HG03045 (cell line): ENCODE measurements at regions not wholly inside any gene's neighbourhood (a gene's known extent, or its start where the extent isn't known, plus 50 kb on each side); places are given as distances from the start of the nearest gene placed in this dataset.
"Not testable (repeated sequence)": the region's sequence is repeated elsewhere in the genome, so short reads cannot be mapped to it uniquely, and the experiment has no call there.

Experiments
- ATAC-seq: cut with Tn5 transposase; IDR thresholded peaks from one replicate; pipeline ENCODE4 v1.9.1; 2021; ENCODE audit warnings: mild to moderate bottlenecking, moderate library complexity; ENCODE audit not compliant: unreplicated experiment

- ATAC-seq = no peak
Observed at GRCh38 chr5:100641833-100642232, 106.7 kb downstream of the FAM174A start.

GRCh38 chr5:100643473-100643872, 108.3 kb downstream of the FAM174A start:
- ATAC-seq = no peak

- ATAC-seq = no peak
Observed at GRCh38 chr5:100644185-100644584, 109.0 kb downstream of the FAM174A start.

DNA sequence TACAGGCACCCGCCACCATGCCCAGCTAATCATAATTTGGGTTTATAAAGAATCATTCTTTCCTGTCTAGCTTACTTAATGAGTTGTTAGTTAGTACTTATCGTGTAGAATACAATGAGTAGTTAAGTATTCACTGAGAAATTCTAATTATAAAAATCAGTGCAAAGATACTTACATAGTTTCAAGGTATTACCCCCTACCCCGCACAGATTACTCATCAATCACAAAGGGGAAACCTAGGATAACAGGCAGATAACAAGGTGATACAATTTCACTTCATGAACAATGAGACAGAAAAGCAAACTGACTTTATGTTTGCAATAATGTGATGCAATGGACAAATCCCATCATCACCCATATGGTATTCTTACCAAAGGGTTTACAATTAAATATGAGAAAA, 109.6 kb downstream of the FAM174A start:
- ATAC-seq = no peak

- ATAC-seq = no peak
Observed at GRCh38 chr5:100646011-100646410, 110.8 kb downstream of the FAM174A start.

DNA sequence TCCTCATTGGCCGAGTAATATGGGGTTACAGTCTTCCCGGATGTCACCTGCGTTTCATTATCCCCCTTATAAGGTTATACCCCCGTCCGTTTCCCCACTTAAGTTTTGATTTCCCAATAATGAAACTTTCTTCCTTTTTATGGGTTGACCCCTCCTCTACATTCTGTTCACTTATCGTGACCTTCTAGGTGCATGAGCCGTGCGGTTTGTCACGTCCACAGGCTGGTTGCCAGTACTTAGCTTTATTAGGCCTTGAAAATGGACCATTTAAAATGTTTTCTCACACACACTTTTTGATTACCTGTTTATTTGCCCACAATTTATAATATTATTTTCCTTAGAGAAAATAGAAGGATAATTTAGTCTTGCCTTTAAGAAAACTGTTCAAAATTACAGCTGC, 111.5 kb downstream of the FAM174A start:
- no peak for ATAC-seq

- ATAC-seq = no peak
Observed at GRCh38 chr5:100647461-100648230, 112.5 kb downstream of the FAM174A start.

GRCh38 chr5:100654895-100655294, 119.7 kb downstream of the FAM174A start:
- ATAC-seq = no peak

- ATAC-seq = not testable (repeated sequence)
Observed at GRCh38 chr5:100656771-100657170, 121.6 kb downstream of the FAM174A start.

DNA sequence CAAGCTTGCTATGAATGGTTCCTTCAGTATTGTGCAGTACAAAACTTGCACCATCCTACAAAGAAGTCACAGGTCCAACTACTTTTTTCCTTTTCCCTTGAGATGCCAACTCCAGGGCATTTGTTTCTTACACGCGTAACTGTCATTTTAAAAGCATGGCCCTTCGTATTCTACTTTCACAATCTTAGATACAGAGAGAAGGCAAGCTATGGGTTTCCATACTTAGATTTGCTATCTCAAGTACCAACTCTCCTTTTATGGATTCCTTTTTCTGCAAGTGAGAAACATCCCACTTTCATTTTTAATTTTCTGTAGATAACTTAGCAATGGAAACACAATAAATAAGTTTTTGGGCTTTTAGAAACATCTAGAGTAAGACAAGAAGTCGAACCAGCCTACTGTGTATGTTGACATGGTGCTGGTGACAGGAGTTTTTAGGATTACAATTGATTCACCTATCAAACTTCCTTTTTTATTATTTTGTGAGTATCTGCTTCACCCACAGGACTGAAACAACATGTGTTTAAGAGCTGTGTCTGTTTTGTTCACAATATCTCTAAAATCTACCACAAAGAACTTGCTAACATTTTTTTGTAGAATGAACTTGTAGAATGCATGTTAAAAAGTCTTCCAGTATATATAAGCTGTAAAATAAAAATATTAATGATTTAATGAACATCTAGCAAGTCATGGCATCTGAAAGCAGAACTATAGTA, 124.1 kb downstream of the FAM174A start:
- ATAC-seq = no peak

GRCh38 chr5:100664140-100664539, 129.0 kb downstream of the FAM174A start:
- no peak for ATAC-seq

- ATAC-seq = no peak
Observed at GRCh38 chr5:100667161-100667630, 132.0 kb downstream of the FAM174A start.

- ATAC-seq = no peak
Observed at GRCh38 chr5:100668511-100668910, 133.3 kb downstream of the FAM174A start.

DNA sequence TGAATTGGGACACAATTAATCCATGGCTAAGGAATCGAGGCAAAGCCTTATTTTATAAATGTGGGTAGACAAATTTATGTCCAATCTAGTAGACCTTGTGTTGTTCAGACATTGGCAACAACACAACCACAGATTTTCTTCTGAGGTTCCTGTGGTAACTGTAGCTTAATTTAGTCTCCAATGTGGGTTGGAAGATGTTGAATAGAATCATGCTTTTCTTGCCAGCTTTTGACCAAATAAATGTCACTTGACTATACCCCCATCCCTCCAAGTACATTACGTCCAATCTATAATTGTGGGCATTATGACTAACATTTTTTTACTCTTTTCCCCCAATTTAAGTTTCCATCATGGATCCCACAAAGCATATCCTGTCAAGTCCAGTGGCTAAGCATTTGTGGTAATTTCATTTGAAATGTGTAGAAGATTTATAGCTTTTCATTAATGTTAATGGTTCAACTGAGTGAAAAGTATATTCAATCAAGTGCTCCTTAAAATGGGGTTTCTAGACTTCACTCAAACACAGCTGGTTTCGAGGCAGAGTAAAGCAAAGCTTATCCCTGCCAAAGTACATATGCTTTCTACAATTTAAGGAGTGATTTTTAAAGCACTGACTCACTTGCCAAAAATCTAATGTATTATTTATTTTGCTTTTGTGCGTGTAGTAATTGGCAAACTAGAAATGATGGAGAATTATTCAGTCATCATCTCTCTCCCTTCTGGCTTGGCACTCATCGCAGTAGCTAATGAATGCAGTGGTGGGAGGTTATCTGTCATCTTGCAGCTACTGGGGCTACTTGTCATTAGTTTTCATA, 141.8 kb downstream of the FAM174A start:
- no peak for ATAC-seq

GRCh38 chr5:100682625-100683024, 147.5 kb downstream of the FAM174A start:
- no peak for ATAC-seq

GRCh38 chr5:100683881-100684280, 148.7 kb downstream of the FAM174A start:
- ATAC-seq = no peak

GRCh38 chr5:100685122-100685521, 149.9 kb downstream of the FAM174A start:
- ATAC-seq = not testable (repeated sequence)

DNA sequence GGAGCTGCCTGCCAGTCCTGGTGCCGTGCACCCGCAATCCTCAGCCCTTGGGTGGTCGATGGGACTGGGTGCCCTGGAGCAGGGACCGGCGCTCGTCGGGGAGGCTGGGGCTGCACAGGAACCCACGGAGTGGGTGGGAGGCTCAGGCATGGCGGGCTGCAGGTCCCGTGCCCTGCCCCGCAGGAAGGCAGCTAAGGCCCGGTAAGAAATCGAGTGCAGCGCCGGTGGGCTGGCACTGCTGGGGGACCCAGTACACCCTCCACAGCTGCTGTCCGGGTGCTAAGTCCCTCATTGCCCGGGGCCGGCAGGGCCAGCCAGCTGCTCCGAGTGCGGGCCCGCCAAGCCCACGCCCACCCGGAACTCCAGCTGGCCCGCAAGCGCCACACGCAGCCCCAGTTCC, 153.7 kb downstream of the FAM174A start:
- ATAC-seq = not testable (repeated sequence)

- ATAC-seq = no peak
Observed at GRCh38 chr5:100690036-100690560, 154.9 kb downstream of the FAM174A start.

GRCh38 chr5:100691085-100691484, 155.9 kb downstream of the FAM174A start:
- ATAC-seq = no peak

GRCh38 chr5:100691548-100691947, 156.4 kb downstream of the FAM174A start:
- no peak for ATAC-seq
